GM21529 (cell line): ENCODE measurements at regions not wholly inside any gene's neighbourhood (a gene's known extent, or its start where the extent isn't known, plus 50 kb on each side); places are given as distances from the start of the nearest gene placed in this dataset.
"Not testable (repeated sequence)": the region's sequence is repeated elsewhere in the genome, so short reads cannot be mapped to it uniquely, and the experiment has no call there.

Experiments
- ATAC-seq: cut with Tn5 transposase; IDR thresholded peaks from one replicate; pipeline ENCODE4 v1.9.1; 2021; ENCODE audit not compliant: unreplicated experiment

- no peak for ATAC-seq
Measured at GRCh38 chr9:96067004-96067403, 191.5 kb downstream of the ERCC6L2 start.

DNA sequence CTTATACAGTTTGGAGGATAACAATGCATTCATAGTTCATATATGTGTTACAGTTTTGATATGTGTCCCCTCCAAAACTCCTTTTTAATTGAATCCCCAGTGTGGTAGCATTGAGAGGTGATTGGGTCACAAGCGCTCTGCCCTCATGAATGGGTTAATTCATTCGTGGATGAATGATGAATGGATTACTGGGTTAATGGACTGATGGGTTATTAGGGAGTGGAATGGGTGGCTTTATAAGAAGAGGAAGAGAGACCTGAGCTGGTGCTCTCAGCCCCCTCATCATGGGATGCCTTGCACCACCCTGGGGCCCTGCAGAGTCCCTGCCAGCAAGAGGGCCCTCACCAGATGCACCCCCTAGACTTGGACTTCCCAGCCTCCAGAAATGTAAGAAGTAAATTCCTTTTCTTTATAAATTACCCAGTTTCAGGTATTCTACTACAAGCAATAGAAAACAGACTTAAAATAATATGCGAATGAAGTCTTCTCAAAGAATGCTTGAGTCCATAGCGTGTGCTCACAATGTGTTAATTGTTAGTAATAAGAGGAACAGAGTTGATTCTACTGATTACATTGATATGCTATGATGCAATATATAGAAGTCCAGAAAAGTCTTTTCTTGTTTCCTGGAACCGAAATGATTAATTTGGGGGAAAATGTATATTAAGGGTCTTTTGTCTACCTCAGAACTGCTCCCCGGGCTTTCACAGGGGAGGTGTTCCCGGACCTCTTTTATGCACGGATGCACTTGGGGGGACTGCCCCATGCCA lies 190.2 kb downstream of the ERCC6L2 start:
- no peak for ATAC-seq

DNA sequence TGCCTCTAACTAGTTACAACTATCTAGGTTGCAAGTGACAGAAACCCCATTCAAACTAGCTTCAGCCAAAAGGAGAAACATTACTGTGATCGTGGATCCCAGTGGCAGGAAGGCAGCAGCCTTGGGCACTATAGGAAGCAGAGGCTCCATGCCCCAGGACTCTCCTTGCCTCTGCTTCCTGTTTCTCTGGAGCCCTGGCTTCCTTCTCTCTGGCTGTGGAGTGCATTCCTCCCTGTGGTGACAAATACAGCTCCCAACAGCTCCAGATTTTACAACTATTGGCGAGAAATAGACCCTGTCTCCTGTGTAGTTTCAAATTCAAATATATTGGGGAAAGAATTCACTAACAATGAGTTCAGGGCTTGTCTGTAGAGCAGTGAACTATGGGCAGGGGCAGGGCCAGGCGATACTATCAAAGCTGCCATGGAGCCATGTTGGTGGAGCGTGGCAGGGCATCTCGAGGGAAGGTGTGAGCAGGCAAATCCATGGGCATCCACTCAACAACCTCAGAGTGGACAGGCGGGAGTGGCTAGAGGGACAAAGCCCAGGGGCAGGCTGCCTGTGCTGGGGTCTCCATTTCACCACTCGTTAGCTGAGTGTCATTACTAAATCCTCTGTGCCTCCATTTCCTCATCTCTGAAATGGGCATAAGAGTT lies 189.5 kb downstream of the ERCC6L2 start:
- no peak for ATAC-seq

GRCh38 chr9:96062854-96063253 lies 187.4 kb downstream of the ERCC6L2 start:
- no peak for ATAC-seq

DNA sequence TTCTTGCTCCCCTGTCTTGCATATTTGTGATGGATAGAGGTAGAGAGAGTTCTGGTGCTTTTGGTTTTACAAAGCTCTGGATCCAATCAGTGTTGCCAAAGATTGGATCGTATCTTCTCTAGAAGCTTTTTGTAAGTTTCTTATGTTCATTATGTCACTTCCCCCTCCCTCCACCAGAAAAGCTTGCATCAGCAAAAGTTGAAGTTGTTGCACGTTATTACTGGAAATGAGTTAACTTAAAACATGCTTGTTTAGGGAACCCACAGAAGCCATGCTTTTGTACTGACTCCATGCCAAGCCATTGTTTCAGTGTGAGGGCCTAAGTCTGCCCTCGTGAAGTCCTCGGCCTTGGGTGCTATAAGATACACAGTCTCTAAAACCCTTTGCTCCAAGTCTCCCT lies 186.5 kb downstream of the ERCC6L2 start:
- no peak for ATAC-seq

- no peak for ATAC-seq
Measured at GRCh38 chr9:96061293-96061987, 185.9 kb downstream of the ERCC6L2 start.

- no peak for ATAC-seq
Measured at GRCh38 chr9:96058218-96058617, 182.7 kb downstream of the ERCC6L2 start.

DNA sequence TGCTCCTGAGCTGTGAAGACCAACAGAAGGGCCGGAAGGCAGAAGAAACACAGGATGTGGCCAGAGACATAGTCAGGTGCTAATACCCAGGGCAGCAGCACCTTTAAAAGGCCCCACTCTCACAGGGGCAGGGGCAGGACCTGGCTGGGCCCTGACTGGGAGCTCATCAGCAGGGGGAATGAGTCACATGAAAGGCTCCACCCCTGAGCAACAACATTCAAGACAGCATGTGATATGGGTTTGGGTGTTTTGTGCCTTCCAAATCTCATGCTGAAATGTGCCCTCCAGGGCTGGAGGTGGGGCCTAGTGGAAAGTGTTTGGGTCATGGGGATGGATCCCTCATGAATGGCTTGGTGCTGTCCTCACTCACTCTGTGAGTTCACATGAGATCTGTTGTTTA lies 181.7 kb downstream of the ERCC6L2 start:
- ATAC-seq = no peak

DNA sequence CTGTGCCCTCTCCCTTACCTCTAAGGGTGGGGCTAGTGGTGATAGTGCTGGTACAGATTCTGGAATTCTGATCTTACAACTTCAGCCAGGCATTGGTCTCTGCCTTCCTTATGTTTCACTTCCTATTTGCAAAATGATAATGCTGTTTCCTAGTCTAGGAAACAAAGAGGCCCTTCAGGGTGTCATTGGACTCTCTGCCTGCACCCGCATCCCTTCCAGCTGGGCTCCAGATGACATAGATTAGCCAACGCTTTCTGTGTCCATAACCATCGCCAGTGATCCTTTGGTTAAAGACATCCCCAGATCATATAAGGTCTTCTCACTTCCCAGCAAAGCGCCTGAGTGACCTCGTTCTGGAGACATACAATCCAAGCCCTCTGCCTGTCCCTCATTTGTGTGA lies 180.7 kb downstream of the ERCC6L2 start:
- no peak for ATAC-seq

GRCh38 chr9:96054248-96054647 lies 178.8 kb downstream of the ERCC6L2 start:
- ATAC-seq = not testable (repeated sequence)

DNA sequence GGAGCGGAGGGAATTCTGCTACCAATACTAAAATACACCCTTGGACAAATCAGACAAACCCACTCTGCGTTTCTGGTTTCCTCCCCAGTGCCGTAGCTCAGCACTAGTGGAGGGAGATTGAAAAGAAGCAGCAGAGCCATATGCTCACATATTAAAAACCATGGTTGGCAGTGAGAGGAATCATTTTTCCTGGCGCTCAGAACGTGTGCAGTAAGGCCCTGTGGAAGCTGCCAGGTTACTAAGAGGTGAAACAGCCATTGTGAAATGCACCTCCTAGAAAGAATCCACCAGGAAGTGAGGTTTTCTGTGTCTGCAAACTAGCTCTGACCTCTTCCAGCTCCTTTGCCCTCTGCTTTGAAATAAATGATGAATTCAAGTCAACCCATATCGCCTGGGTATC lies 177.2 kb downstream of the ERCC6L2 start:
- no peak for ATAC-seq

GRCh38 chr9:96051423-96051822 lies 175.9 kb downstream of the ERCC6L2 start:
- no peak for ATAC-seq

DNA sequence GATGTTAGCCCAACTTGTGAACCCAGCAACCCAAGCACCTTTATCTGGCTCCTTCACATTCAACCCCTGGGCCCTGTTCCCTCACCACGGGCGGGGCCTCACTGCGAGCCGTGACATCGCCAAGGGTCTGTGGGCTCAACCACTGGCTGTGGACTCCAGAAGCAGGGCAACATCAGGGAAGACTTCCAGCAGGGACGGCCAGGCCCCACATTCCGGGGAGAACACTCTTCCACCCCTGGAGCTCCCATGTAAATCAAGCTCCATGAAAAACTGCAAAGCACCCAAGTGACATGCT lies 175.3 kb downstream of the ERCC6L2 start:
- ATAC-seq = no peak

- no peak for ATAC-seq
Measured at GRCh38 chr9:96050048-96050860, 174.8 kb downstream of the ERCC6L2 start.

- ATAC-seq = no peak
Measured at GRCh38 chr9:96048956-96049831, 173.7 kb downstream of the ERCC6L2 start.

GRCh38 chr9:96048104-96048955 lies 172.8 kb downstream of the ERCC6L2 start:
- no peak for ATAC-seq

- no peak for ATAC-seq
Measured at GRCh38 chr9:96047741-96048103, 172.2 kb downstream of the ERCC6L2 start.

- ATAC-seq = no peak
Measured at GRCh38 chr9:96047116-96047639, 171.7 kb downstream of the ERCC6L2 start.

DNA sequence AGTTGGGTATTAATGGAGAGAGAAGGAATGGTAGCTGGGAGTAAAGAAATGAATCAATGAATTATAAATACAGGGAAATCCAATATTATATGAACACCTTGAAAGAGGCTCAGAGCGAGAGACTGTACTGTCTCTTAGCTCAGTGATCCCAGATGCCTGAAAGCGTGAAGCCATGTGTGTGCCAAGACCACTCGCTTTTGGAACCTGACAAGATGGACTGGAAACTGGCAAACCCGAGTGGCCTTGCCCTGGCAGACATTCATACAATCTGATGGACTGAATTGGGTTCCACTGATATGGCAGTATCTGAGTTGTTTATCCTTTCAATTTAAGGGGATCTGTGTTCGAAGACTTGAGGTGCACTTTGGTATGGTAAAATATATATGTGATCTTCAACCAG lies 170.3 kb downstream of the ERCC6L2 start:
- ATAC-seq = no peak
